ENCODE measurements at regions not wholly inside any gene's neighbourhood (a gene's known extent, or its start where the extent isn't known, plus 50 kb on each side); places are given as distances from the start of the nearest gene placed in this dataset.

- H3K79me2 ChIP-seq (ENCODE audit: insufficient read depth, low read length): no peaks in the 10 kb centered on the region
- no peaks in the 10 kb centered on the region for H3K27me3 ChIP-seq (ENCODE audit: insufficient read depth, low read length)
- H2BK120ac ChIP-seq (ENCODE audit: low read depth, low read length, poor library complexity, severe bottlenecking): no peak overlapping the region
- no peak overlapping the region for H2BK20ac ChIP-seq (ENCODE audit: low read depth, low read length, poor library complexity, severe bottlenecking)
- no peak for DNase-seq
- H3K4ac ChIP-seq (ENCODE audit: low read depth, low read length): no peak overlapping the region
- no peak overlapping the region for H2AFZ ChIP-seq (ENCODE audit: low read length)
- H3K4me1 Mint-ChIP-seq: peaks cover 5 to 6% of the 10 kb centered on the region in 2 experiments; a peak in 2 of 4 replicates
- no peaks in the 10 kb centered on the region for H4K20me1 ChIP-seq (ENCODE audit: control insufficient read depth, insufficient read depth, insufficient read length)
- no peak overlapping the region for H3K4me2 ChIP-seq (ENCODE audit: insufficient read depth, insufficient read length, low read length)
- H3K27ac ChIP-seq (ENCODE audit: insufficient read length, low read depth, low read length): no peak overlapping the region
- H2BK15ac ChIP-seq (ENCODE audit: low read depth, low read length): no peak overlapping the region
- H3K56ac ChIP-seq (ENCODE audit: insufficient read length, low read depth, low read length): no peak overlapping the region
- no peaks in the 10 kb centered on the region; a peak in 2 of 7 replicates for H3K36me3 Mint-ChIP-seq (ENCODE audit: insufficient read depth in 1 of 3, low read depth in 3 of 3)
- H3K4me1 ChIP-seq (ENCODE audit: insufficient read depth, low read length): no peaks in the 10 kb centered on the region; the same call in 1 of the 2 replicates
- H4K8ac ChIP-seq (replicated peaks; ENCODE audit: insufficient read length, low read depth, low read length): no peak overlapping the region
- H2BK12ac ChIP-seq (ENCODE audit: insufficient read length, low read depth, low read length): no peak overlapping the region
- H3K9me3 ChIP-seq (ENCODE audit: control insufficient read depth, low read depth, low read length): no peaks in the 10 kb centered on the region
- no peak overlapping the region for H3K23ac ChIP-seq (ENCODE audit: insufficient read length, low read depth, low read length)
- H3K23me2 ChIP-seq (ENCODE audit: insufficient read length, low read depth, low read length, poor library complexity, severe bottlenecking): no peaks in the 10 kb centered on the region
- H4K5ac ChIP-seq (ENCODE audit: insufficient read length, low read depth, low read length): no peak overlapping the region
- peak overlapping the region; percentile 31 for H3K9ac ChIP-seq (ENCODE audit: extremely low read depth, insufficient read length, low read length)
- no peaks in the 10 kb centered on the region for H3K79me1 ChIP-seq (ENCODE audit: insufficient read depth, low read depth, low read length, poor library complexity, severe bottlenecking)
- no peak overlapping the region for H2BK5ac ChIP-seq (ENCODE audit: insufficient read length, low read length)
- no peak overlapping the region for H3K18ac ChIP-seq (ENCODE audit: insufficient read length, low read depth, low read length)
- TF ChIP-seq CTCF (conservative IDR thresholded peaks at IDR 0.05): no peak
- no peak overlapping the region for H3K14ac ChIP-seq (ENCODE audit: insufficient read depth, low read length)
- no peak overlapping the region for H3K27ac Mint-ChIP-seq
- WGBS (ENCODE audit: extremely low coverage, insufficient read length, low lambda C conversion rate): no CpG with 5 or more reads among the region's 3 CpGs
- no peak overlapping the region for H3K4me3 Mint-ChIP-seq
- H3K9me3 Mint-ChIP-seq: peaks cover 9 to 15% of the 10 kb centered on the region in 2 experiments; a peak in 4 of 5 replicates
- no peak overlapping the region for H3T11ph ChIP-seq (ENCODE audit: low read length)
- no peak overlapping the region for H4K91ac ChIP-seq (ENCODE audit: insufficient read length, low read depth, low read length)
- no peaks in the 10 kb centered on the region for H3K27me3 Mint-ChIP-seq (ENCODE audit: low read depth)
- no peak overlapping the region for H2AK5ac ChIP-seq (ENCODE audit: insufficient read length, low read length)
Observed at GRCh38 chr2:204449977-204450376, 95.3 kb upstream of the PARD3B start.

Measured in H9 (cell line).